H1 (cell line): ENCODE measurements at regions not wholly inside any gene's neighbourhood (a gene's known extent, or its start where the extent isn't known, plus 50 kb on each side); places are given as distances from the start of the nearest gene placed in this dataset.

ENCODE experiments used
- CTCF ChIA-PET: fragments of 300-600 bp; sonication (Branson Sonifier 250); formaldehyde crosslinking; loops from one replicate; lab custom pipeline; 2021; ENCODE audit not compliant: partially characterized antibody; lab: Charles Lee
- POLR2A ChIA-PET: fragments of 300-600 bp; sonication (Branson Sonifier 250); formaldehyde crosslinking; loops from one replicate; lab custom pipeline; 2021; ENCODE audit warnings: inconsistent platforms; ENCODE audit not compliant: partially characterized antibody; lab: Charles Lee
- DNase-seq, 2 experiments: peaks; one replicate each; pipeline versions ENCODE4 v3.0.0 to v3.0.0-alpha.2; 2010 to 2022; ENCODE audit warnings: low spot score in 2 of 2, low read depth in 1 of 2, mixed read lengths in 1 of 2
- FAIRE-seq: peaks from 2 replicates; lab custom pipeline; 2011; peaks lifted over from hg19 to GRCh38; lab: Jason Lieb, UNC
- H2AFZ ChIP-seq: 2 replicates; pipeline ENCODE4 v1.8.1; 2012; ENCODE audit warnings: low read length, inconsistent platforms
- H2AK5ac ChIP-seq: 2 replicates; pipeline ENCODE4 v1.6.1; 2013; ENCODE audit warnings: low read depth, low read length
- H2BK120ac ChIP-seq: replicated peaks from 2 replicates; pipeline ENCODE3; 2013; ENCODE audit warnings: low read depth, low read length, inconsistent platforms
- H2BK12ac ChIP-seq: 2 replicates; pipeline ENCODE4 v1.6.1; 2013; ENCODE audit warnings: low read depth, low read length
- H2BK15ac ChIP-seq: 2 replicates; pipeline ENCODE4 v1.6.1; 2013; ENCODE audit warnings: low read length
- H2BK20ac ChIP-seq: 2 replicates; pipeline ENCODE4 v1.6.1; 2013; ENCODE audit warnings: low read length
- H2BK5ac ChIP-seq: 2 replicates; pipeline ENCODE4 v1.6.1; 2013; ENCODE audit warnings: low read depth, low read length
- H3K14ac ChIP-seq: 2 replicates; pipeline ENCODE4 v1.6.1; 2013; ENCODE audit warnings: inconsistent platforms; ENCODE audit not compliant: insufficient read length
- H3K18ac ChIP-seq: 2 replicates; pipeline ENCODE4 v1.6.1; 2013; ENCODE audit warnings: low read length; ENCODE audit errors: extremely low read depth
- H3K23ac ChIP-seq: 2 replicates; pipeline ENCODE4 v1.6.1; 2013; ENCODE audit warnings: inconsistent platforms; ENCODE audit not compliant: insufficient read length
- H3K23me2 ChIP-seq: 2 replicates; pipeline ENCODE4 v1.6.1; 2013; ENCODE audit warnings: low read depth, low read length
- H3K27ac ChIP-seq: 2 replicates; pipeline ENCODE4 v1.6.1; 2011; ENCODE audit warnings: low read depth, low read length, inconsistent platforms
- H3K27me3 ChIP-seq, 4 experiments: replicated peaks in 1 of 4; 1 replicate in 1 of 4; 2 replicates in 3 of 4; pipeline versions ENCODE4 v1.6.1 to v1.8.1; 2011 to 2013; ENCODE audit warnings: low read length in 3 of 4, mild to moderate bottlenecking in 3 of 4, inconsistent platforms in 2 of 4, mixed read lengths in 2 of 4, moderate library complexity in 1 of 4; ENCODE audit not compliant: control insufficient read depth in 3 of 4, insufficient read depth in 3 of 4; ENCODE audit errors: extremely low read depth in 1 of 4
- H3K36me3 ChIP-seq, 4 experiments: 2 replicates each; pipeline versions ENCODE4 v1.6.1 to v1.8.1; 2011 to 2013; ENCODE audit warnings: mild to moderate bottlenecking in 4 of 4, low read length in 3 of 4, moderate library complexity in 2 of 4, control low read depth in 1 of 4, inconsistent platforms in 1 of 4; ENCODE audit not compliant: insufficient read depth in 4 of 4, control insufficient read depth in 2 of 4
- H3K4ac ChIP-seq: replicated peaks from 2 replicates; pipeline ENCODE3; 2013; ENCODE audit warnings: low read length, low read depth, mixed read lengths, inconsistent platforms; ENCODE audit not compliant: insufficient read length
- H3K4me1 ChIP-seq, 4 experiments: replicated peaks in 1 of 4; 1 replicate in 1 of 4; 2 replicates in 3 of 4; pipeline versions ENCODE4 v1.6.1 to v1.8.1; 2011 to 2013; ENCODE audit warnings: low read length in 3 of 4, inconsistent platforms in 2 of 4, mixed read lengths in 1 of 4; ENCODE audit not compliant: insufficient read depth in 4 of 4, control insufficient read depth in 3 of 4
- H3K4me2 ChIP-seq, 2 experiments: 2 replicates each; pipeline versions ENCODE4 v1.6.1 to v1.8.1; 2011 to 2013; ENCODE audit warnings: low read depth in 2 of 2, low read length in 2 of 2, control low read depth in 1 of 2, inconsistent platforms in 1 of 2, mild to moderate bottlenecking in 1 of 2; ENCODE audit not compliant: insufficient read depth in 1 of 2
- H3K4me3 ChIP-seq, 4 experiments: fragments of 200-600, 300-600 bp in 1 of 4; sonication (generic), shearing (Covaris generic), sonication (Bioruptor Twin) in 1 of 4; 2 replicates each; pipeline versions ENCODE4 v1.5.1 to v1.8.1; 2011 to 2016; ENCODE audit warnings: low read length in 4 of 4, low read depth in 3 of 4, control low read depth in 2 of 4, inconsistent platforms in 2 of 4, mild to moderate bottlenecking in 2 of 4, mixed read lengths in 1 of 4, moderate library complexity in 1 of 4; ENCODE audit not compliant: insufficient read depth in 2 of 4; ENCODE audit errors: extremely low read depth in 1 of 4
- H3K56ac ChIP-seq: replicated peaks from 2 replicates; pipeline ENCODE3; 2013; ENCODE audit warnings: low read depth, mild to moderate bottlenecking, mixed read lengths, low read length, inconsistent platforms; ENCODE audit not compliant: insufficient read length
- H3K79me1 ChIP-seq: 2 replicates; pipeline ENCODE4 v1.6.1; 2013; ENCODE audit warnings: low read depth, low read length, control low read depth
- H3K79me2 ChIP-seq, 2 experiments: 2 replicates each; pipeline versions ENCODE4 v1.6.1 to v1.8.1; 2012 to 2013; ENCODE audit warnings: low read length in 2 of 2, mild to moderate bottlenecking in 2 of 2, inconsistent platforms in 1 of 2; ENCODE audit not compliant: insufficient read depth in 2 of 2, control insufficient read depth in 1 of 2
- H3K9ac ChIP-seq, 4 experiments: replicated peaks in 1 of 4; 1 replicate in 1 of 4; 2 replicates in 3 of 4; pipeline versions ENCODE4 v1.6.1 to v1.8.1; 2011 to 2013; ENCODE audit warnings: low read depth in 3 of 4, low read length in 3 of 4, control low read depth in 2 of 4, mild to moderate bottlenecking in 2 of 4, moderate library complexity in 2 of 4, inconsistent platforms in 1 of 4; ENCODE audit errors: extremely low read depth in 1 of 4
- H3K9me3 ChIP-seq, 2 experiments: 2 replicates each; pipeline versions ENCODE4 v1.6.1 to v1.8.1; 2012 to 2013; ENCODE audit warnings: mild to moderate bottlenecking in 2 of 2, moderate library complexity in 2 of 2, control low read depth in 1 of 2, inconsistent platforms in 1 of 2, low read depth in 1 of 2, low read length in 1 of 2, mixed read lengths in 1 of 2; ENCODE audit not compliant: insufficient read depth in 2 of 2
- H4K20me1 ChIP-seq, 2 experiments: replicated peaks in 1 of 2; 2 replicates each; pipeline versions ENCODE3 to v1.8.1; 2011 to 2013; ENCODE audit warnings: inconsistent platforms in 2 of 2, low read length in 2 of 2, mild to moderate bottlenecking in 1 of 2; ENCODE audit not compliant: insufficient read depth in 2 of 2, control insufficient read depth in 1 of 2
- H4K5ac ChIP-seq: 2 replicates; pipeline ENCODE4 v1.6.1; 2013; ENCODE audit warnings: low read length, low read depth, mixed read lengths, inconsistent platforms; ENCODE audit not compliant: insufficient read length
- H4K8ac ChIP-seq: 2 replicates; pipeline ENCODE4 v1.8.0; 2013; ENCODE audit warnings: mild to moderate bottlenecking, moderate library complexity, low read length, inconsistent platforms; ENCODE audit not compliant: insufficient read depth; ENCODE audit errors: extremely low read depth
- H4K91ac ChIP-seq: replicated peaks from 2 replicates; pipeline ENCODE3; 2013; ENCODE audit warnings: low read length, mixed read lengths, inconsistent platforms; ENCODE audit not compliant: insufficient read length
- BACH1 ChIP-seq: IDR thresholded peaks from 2 replicates; pipeline ENCODE4 v1.6.1; 2012; ENCODE audit warnings: low read length, improper control_type of control experiment
- EZH2 ChIP-seq: fragments of 200-600 bp; sonication (generic); IDR thresholded peaks from 2 replicates; pipeline ENCODE4 v1.7.1; 2012; ENCODE audit warnings: low read depth, mild to moderate bottlenecking, moderate library complexity, low read length, inconsistent platforms; ENCODE audit not compliant: severe bottlenecking
- HDAC2 ChIP-seq, 2 experiments: fragments of 300-600 bp in 1 of 2; sonication (generic) in 1 of 2; IDR thresholded peaks; 2 replicates each; pipeline ENCODE4 v1.6.1; 2011 to 2012; ENCODE audit warnings: low read depth in 2 of 2, low read length in 2 of 2, mild to moderate bottlenecking in 2 of 2, moderate library complexity in 2 of 2, borderline replicate concordance in 1 of 2, inconsistent platforms in 1 of 2
- JUN ChIP-seq: IDR thresholded peaks from 2 replicates; pipeline ENCODE4 v1.6.1; 2011; ENCODE audit warnings: low read depth, mild to moderate bottlenecking, improper control_type of control experiment, low read length
- RAD21 ChIP-seq, 2 experiments: IDR thresholded peaks in 1 of 2; conservative IDR thresholded peaks in 1 of 2; 2 replicates each; pipeline ENCODE4 v1.6.1; 2011; ENCODE audit warnings: low read depth in 2 of 2, low read length in 2 of 2, improper control_type of control experiment in 1 of 2, inconsistent platforms in 1 of 2, mild to moderate bottlenecking in 1 of 2, moderate library complexity in 1 of 2
- SIX5 ChIP-seq: IDR thresholded peaks from 2 replicates; pipeline ENCODE4 v1.6.1; 2011; ENCODE audit warnings: mild to moderate bottlenecking, low read depth, low read length
- WGBS, 2 experiments: shearing (Covaris generic) in 1 of 2; methylation state at CpG; one replicate each; pipeline versions ENCODE4 v1.1.6 to v1.1.7; 2013 to 2015; ENCODE audit warnings: low lambda C conversion rate in 2 of 2, mixed read lengths in 2 of 2, inconsistent platforms in 1 of 2, low coverage in 1 of 2, missing lambda C conversion rate in 1 of 2; ENCODE audit not compliant: insufficient replicate concordance in 2 of 2, insufficient coverage in 1 of 2, insufficient read length in 1 of 2; ENCODE audit errors: extremely low coverage in 1 of 2, missing lambda C conversion rate in 1 of 2; 5-methylcytosine and 5-hydroxymethylcytosine counted together

- Histone ChIP-seq H3K18ac (no peak overlapping the region), H3K4me3 (no peak overlapping the region), H3K9ac (no peak overlapping the region), H3K79me1 (no peaks in the 10 kb centered on the region), H3K27me3 (no peaks in the 10 kb centered on the region), H2BK20ac (no peak overlapping the region), H3K27ac (no peak overlapping the region), H3K4me2 (no peak overlapping the region), H4K8ac (no peak overlapping the region), H3K79me2 (no peaks in the 10 kb centered on the region), H3K9me3 (no peaks in the 10 kb centered on the region), H4K5ac (no peak overlapping the region), H2BK12ac (no peak overlapping the region), H2BK120ac (no peak overlapping the region), H3K36me3 (no peaks in the 10 kb centered on the region), H2AFZ (0 out of 2 replicates have a peak overlapping the region, but pooled peaks have one; percentile 30), H4K20me1 (no peaks in the 10 kb centered on the region), H2BK5ac (no peak overlapping the region), H2AK5ac (no peak overlapping the region), H3K23ac (no peak overlapping the region), H4K91ac (no peak overlapping the region), H3K4ac (no peak overlapping the region), H3K56ac (no peak overlapping the region), H3K23me2 (no peaks in the 10 kb centered on the region), H2BK15ac (no peak overlapping the region), H3K14ac (no peak overlapping the region), H3K4me1 (no peaks in the 10 kb centered on the region)
- DNase-seq = no peak
- 89% methylated on average over 4 of the region's 4 CpGs; no CpG with 5 or more reads in 1 of the 2 experiments for WGBS, 2 experiments
- CTCF ChIA-PET = interaction anchor here (0.6 kb wide), 1 partner anchor 1323 kb away, joined by 4 read pairs; no protein-coding TSS in a partner anchor
- no peak for FAIRE-seq
- POLR2A ChIA-PET = no interaction called here
- no peak for TF ChIP-seq JUN
- TF ChIP-seq SIX5 = no peak
- TF ChIP-seq RAD21 (IDR thresholded peaks at IDR 0.05 in 1 of 2, conservative IDR thresholded peaks at IDR 0.05 in 1 of 2; ENCODE audit: low read depth in 2 of 2, low read length in 2 of 2) = no peak
- no peak for TF ChIP-seq BACH1
- TF ChIP-seq HDAC2 (IDR thresholded peaks at IDR 0.05; ENCODE audit: borderline replicate concordance in 1 of 2, low read depth in 2 of 2, low read length in 2 of 2) = no peak
- TF ChIP-seq EZH2 = no peak
These were observed 2357.8 kb downstream of the MAT2B start for GRCh38 chr5:165863239-165863638.
